ENCODE measurements at regions not wholly inside any gene's neighbourhood (a gene's known extent, or its start where the extent isn't known, plus 50 kb on each side); places are given as distances from the start of the nearest gene placed in this dataset.

DNA sequence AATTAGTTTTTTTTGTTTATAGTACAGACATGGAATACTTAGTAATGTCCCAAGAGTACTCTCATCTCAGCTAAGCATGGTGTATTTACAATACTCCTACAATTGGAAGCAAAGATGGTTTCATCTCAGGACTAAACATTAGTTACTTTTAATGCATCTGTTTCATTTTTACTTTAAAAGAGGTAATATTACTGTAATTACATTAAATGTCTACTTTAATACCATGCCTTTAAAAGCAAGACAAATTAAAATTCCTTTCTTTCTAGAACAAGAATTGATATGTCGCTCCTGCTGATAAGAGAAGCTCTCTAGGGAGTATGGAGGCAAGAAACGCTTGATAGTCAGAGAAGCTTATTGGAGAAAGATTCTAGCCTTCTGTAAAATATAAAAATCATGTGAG lies 284.9 kb upstream of the ADAMTS5 start:
- no peak for DNase-seq
- Histone ChIP-seq H3K4me2 (replicated peaks; ENCODE audit: extremely low read depth, low read length, poor library complexity, severe bottlenecking) (no peak overlapping the region), H2AFZ (ENCODE audit: insufficient read depth, low read depth, low read length, poor library complexity, severe bottlenecking) (no peak overlapping the region), H3K4me3 (replicated peaks in 1 of 3; ENCODE audit: low read depth in 2 of 3, low read length in 3 of 3) (no peak overlapping the region), H4K20me1 (ENCODE audit: insufficient read depth, low read length) (no peaks in the 10 kb centered on the region), H3K27me3 (ENCODE audit: control insufficient read depth in 2 of 2, insufficient read depth in 2 of 2, low read length in 2 of 2) (no peaks in the 10 kb centered on the region), H3K4me1 (ENCODE audit: control insufficient read depth in 1 of 2, insufficient read depth in 2 of 2, low read length in 2 of 2) (no peaks in the 10 kb centered on the region), H3K27ac (ENCODE audit: low read depth in 1 of 2, low read length in 2 of 2) (no peak overlapping the region), H3K9ac (ENCODE audit: insufficient read depth, low read length, poor library complexity, severe bottlenecking) (no peak overlapping the region), H3K79me2 (ENCODE audit: insufficient read depth, low read length) (no peaks in the 10 kb centered on the region), H3K9me3 (replicated peaks in 1 of 2; ENCODE audit: control insufficient read depth in 1 of 2, insufficient read depth in 1 of 2, low read length in 2 of 2) (peaks cover 0 to 2% of the 10 kb centered on the region in 2 donors), H3K36me3 (replicated peaks in 1 of 2; ENCODE audit: control insufficient read depth in 1 of 2, insufficient read depth in 2 of 2, low read length in 2 of 2) (no peaks in the 10 kb centered on the region)
- WGBS (ENCODE audit: insufficient coverage) = no CpG with 5 or more reads among the region's 2 CpGs
- intact Hi-C loops (cut with micrococcal nuclease) = no loop called here
- peaks cover 0 to 2% (median 0%) of the 10 kb centered on the region in 3 donors for H3K27me3 Mint-ChIP-seq (ENCODE audit: low read depth in 3 of 3)
- peaks cover 0 to 15% (median 5%) of the 10 kb centered on the region in 7 donors for H3K9me3 Mint-ChIP-seq
- H3K36me3 Mint-ChIP-seq = no peaks in the 10 kb centered on the region
- H3K27ac Mint-ChIP-seq = no peak overlapping the region
- H3K4me3 Mint-ChIP-seq = no peak overlapping the region
- no peak for TF ChIP-seq CTCF (IDR thresholded peaks at IDR 0.05)
- H3K4me1 Mint-ChIP-seq = no peaks in the 10 kb centered on the region

DNA sequence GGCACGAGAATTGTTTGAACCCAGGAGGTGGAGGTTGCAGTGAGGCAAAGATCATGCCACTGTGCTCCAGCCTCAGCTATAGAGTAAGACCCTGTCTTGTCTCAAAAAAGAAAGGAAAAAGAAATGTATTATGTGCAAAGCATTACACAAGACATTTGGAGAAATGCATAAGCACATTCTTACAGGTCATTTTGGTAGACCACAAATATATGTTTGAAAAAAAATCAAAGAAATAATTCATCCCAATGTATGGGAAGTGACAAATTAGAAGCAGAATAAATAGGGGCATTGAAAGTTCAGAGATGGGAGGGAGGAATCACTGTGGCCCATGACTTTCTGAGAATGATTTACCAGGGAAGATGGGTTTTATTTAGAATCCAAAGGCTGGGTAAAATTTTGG lies 283.5 kb upstream of the ADAMTS5 start:
- WGBS (ENCODE audit: insufficient coverage) = 91% methylated on average over 1 of the region's 1 CpG
- no peak overlapping the region for H3K27ac ChIP-seq (ENCODE audit: low read depth in 1 of 2, low read length in 2 of 2)

More for the DNA sequence above, 283.5 kb upstream of the ADAMTS5 start:
- H3K4me1 ChIP-seq (ENCODE audit: control insufficient read depth in 1 of 2, insufficient read depth in 2 of 2, low read length in 2 of 2) = no peaks in the 10 kb centered on the region
- intact Hi-C loops (cut with micrococcal nuclease) = no loop called here
- H3K36me3 ChIP-seq (replicated peaks in 1 of 2; ENCODE audit: control insufficient read depth in 1 of 2, insufficient read depth in 2 of 2, low read length in 2 of 2) = no peaks in the 10 kb centered on the region
- TF ChIP-seq CTCF (IDR thresholded peaks at IDR 0.05) = no peak
- H3K4me3 Mint-ChIP-seq = no peak overlapping the region
- no peaks in the 10 kb centered on the region for H3K79me2 ChIP-seq (ENCODE audit: insufficient read depth, low read length)
- H4K20me1 ChIP-seq (ENCODE audit: insufficient read depth, low read length) = no peaks in the 10 kb centered on the region
- H3K27ac Mint-ChIP-seq = no peak overlapping the region
- H3K27me3 Mint-ChIP-seq (ENCODE audit: low read depth in 3 of 3) = peaks cover 0 to 2% (median 0%) of the 10 kb centered on the region in 3 donors
- H3K4me1 Mint-ChIP-seq = no peaks in the 10 kb centered on the region
- no peak overlapping the region for H3K9ac ChIP-seq (ENCODE audit: insufficient read depth, low read length, poor library complexity, severe bottlenecking)
- no peak overlapping the region for H2AFZ ChIP-seq (ENCODE audit: insufficient read depth, low read depth, low read length, poor library complexity, severe bottlenecking)
- no peak overlapping the region for H3K4me3 ChIP-seq (replicated peaks in 1 of 3; ENCODE audit: low read depth in 2 of 3, low read length in 3 of 3)
- H3K27me3 ChIP-seq (ENCODE audit: control insufficient read depth in 2 of 2, insufficient read depth in 2 of 2, low read length in 2 of 2) = no peaks in the 10 kb centered on the region
- H3K4me2 ChIP-seq (replicated peaks; ENCODE audit: extremely low read depth, low read length, poor library complexity, severe bottlenecking) = no peak overlapping the region
- peaks cover 0 to 15% (median 6%) of the 10 kb centered on the region in 7 donors for H3K9me3 Mint-ChIP-seq
- DNase-seq = no peak
- H3K36me3 Mint-ChIP-seq = no peaks in the 10 kb centered on the region
- H3K9me3 ChIP-seq (replicated peaks in 1 of 2; ENCODE audit: control insufficient read depth in 1 of 2, insufficient read depth in 1 of 2, low read length in 2 of 2) = peaks cover 0 to 2% of the 10 kb centered on the region in 2 donors
